ENCODE measurements at regions not wholly inside any gene's neighbourhood (a gene's known extent, or its start where the extent isn't known, plus 50 kb on each side); places are given as distances from the start of the nearest gene placed in this dataset.

DNA sequence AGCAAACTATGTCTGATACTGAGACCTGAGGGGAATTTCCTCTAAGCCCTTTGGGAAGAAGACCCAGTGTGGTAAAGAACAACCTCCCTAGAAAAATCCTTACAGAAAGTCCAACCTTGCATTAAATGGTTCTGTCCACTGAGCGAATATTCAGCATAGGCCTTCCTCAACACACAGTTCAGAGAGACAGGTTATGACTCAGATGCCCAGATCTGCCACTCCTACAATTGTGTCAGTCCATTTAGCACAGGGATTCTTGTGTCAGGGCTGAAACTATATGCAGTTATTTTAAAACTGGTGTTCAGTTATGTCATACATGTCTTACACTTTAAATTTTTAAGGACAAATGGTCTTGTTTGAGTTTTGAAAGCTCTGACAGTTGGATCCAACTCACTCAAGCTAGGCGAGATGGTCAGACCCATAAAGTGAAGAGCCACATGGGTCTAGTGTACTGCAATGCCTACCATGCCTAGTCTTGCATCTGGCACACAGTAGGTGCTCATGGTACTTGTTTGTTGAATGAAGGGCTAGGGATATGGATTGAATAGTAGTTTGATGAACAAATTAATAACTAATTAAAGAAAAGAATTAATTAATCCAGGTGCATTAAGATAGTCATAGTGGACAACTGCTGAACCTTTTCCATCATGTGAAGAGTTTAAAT, 207.5 kb upstream of the PWP1 start:
- no peak for TF ChIP-seq EGR1 (IDR thresholded peaks at IDR 0.05)
- TF ChIP-seq, protein P1, sequence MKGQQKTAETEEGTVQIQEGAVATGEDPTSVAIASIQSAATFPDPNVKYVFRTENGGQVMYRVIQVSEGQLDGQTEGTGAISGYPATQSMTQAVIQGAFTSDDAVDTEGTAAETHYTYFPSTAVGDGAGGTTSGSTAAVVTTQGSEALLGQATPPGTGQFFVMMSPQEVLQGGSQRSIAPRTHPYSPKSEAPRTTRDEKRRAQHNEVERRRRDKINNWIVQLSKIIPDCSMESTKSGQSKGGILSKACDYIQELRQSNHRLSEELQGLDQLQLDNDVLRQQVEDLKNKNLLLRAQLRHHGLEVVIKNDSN (IDR thresholded peaks at IDR 0.05), result no peak
- TF ChIP-seq FOXM1 (IDR thresholded peaks at IDR 0.05; ENCODE audit: borderline replicate concordance, low read depth), result no peak
- TF ChIP-seq ZBTB7A (IDR thresholded peaks at IDR 0.05; ENCODE audit: low read depth), result no peak
- no peak for TF ChIP-seq RAD21 (IDR thresholded peaks at IDR 0.05; ENCODE audit: low read depth)
- no peak for TF ChIP-seq NFIC (IDR thresholded peaks at IDR 0.05)
- TF ChIP-seq YY1 (IDR thresholded peaks at IDR 0.05; ENCODE audit: low read depth), result no peak
- TF ChIP-seq CEBPB (IDR thresholded peaks at IDR 0.05), result no peak
- no peak for TF ChIP-seq TAF1 (IDR thresholded peaks at IDR 0.05; ENCODE audit: low read depth)
- no peak for TF ChIP-seq TCF12 (IDR thresholded peaks at IDR 0.05; ENCODE audit: low read depth)
- no peak for TF ChIP-seq CREB1 (IDR thresholded peaks at IDR 0.05; ENCODE audit: low read depth)
- TF ChIP-seq, protein P2, sequence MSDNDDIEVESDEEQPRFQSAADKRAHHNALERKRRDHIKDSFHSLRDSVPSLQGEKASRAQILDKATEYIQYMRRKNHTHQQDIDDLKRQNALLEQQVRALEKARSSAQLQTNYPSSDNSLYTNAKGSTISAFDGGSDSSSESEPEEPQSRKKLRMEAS (IDR thresholded peaks at IDR 0.05), result no peak
- TF ChIP-seq, protein P3, sequence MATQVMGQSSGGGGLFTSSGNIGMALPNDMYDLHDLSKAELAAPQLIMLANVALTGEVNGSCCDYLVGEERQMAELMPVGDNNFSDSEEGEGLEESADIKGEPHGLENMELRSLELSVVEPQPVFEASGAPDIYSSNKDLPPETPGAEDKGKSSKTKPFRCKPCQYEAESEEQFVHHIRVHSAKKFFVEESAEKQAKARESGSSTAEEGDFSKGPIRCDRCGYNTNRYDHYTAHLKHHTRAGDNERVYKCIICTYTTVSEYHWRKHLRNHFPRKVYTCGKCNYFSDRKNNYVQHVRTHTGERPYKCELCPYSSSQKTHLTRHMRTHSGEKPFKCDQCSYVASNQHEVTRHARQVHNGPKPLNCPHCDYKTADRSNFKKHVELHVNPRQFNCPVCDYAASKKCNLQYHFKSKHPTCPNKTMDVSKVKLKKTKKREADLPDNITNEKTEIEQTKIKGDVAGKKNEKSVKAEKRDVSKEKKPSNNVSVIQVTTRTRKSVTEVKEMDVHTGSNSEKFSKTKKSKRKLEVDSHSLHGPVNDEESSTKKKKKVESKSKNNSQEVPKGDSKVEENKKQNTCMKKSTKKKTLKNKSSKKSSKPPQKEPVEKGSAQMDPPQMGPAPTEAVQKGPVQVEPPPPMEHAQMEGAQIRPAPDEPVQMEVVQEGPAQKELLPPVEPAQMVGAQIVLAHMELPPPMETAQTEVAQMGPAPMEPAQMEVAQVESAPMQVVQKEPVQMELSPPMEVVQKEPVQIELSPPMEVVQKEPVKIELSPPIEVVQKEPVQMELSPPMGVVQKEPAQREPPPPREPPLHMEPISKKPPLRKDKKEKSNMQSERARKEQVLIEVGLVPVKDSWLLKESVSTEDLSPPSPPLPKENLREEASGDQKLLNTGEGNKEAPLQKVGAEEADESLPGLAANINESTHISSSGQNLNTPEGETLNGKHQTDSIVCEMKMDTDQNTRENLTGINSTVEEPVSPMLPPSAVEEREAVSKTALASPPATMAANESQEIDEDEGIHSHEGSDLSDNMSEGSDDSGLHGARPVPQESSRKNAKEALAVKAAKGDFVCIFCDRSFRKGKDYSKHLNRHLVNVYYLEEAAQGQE (IDR thresholded peaks at IDR 0.05; ENCODE audit: low read depth), result no peak
- no peak for TF ChIP-seq EP300 (IDR thresholded peaks at IDR 0.05; ENCODE audit: borderline replicate concordance)
- TF ChIP-seq TEAD4 (IDR thresholded peaks at IDR 0.05), result no peak

DNA sequence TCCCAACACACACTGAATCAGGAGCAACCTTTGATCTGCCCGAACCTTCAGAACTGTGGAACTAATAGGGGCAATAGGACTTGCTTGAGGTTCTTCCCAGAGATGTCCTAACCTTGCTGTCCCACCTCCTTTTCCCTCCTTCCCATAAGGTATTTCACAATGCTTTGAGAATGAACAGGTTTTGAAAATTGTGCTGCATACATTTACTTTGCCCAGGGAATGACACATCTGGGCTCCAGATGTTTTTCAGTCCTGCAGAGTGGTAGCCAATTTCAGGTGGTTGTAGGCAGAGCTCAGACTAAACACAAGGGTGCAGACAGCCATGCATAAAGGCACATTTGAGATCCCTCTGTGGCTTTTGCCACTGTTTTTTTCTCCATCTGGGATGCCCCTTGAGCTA, 206.7 kb upstream of the PWP1 start:
- TF ChIP-seq CREB1 (IDR thresholded peaks at IDR 0.05; ENCODE audit: low read depth), result no peak
- TF ChIP-seq, protein P2 (IDR thresholded peaks at IDR 0.05), result no peak
- no peak for TF ChIP-seq CEBPB (IDR thresholded peaks at IDR 0.05)
- TF ChIP-seq, protein P1 (IDR thresholded peaks at IDR 0.05), result no peak
- no peak for TF ChIP-seq NFIC (IDR thresholded peaks at IDR 0.05)
- no peak for TF ChIP-seq EGR1 (IDR thresholded peaks at IDR 0.05)
- no peak for TF ChIP-seq TCF12 (IDR thresholded peaks at IDR 0.05; ENCODE audit: low read depth)

DNA sequence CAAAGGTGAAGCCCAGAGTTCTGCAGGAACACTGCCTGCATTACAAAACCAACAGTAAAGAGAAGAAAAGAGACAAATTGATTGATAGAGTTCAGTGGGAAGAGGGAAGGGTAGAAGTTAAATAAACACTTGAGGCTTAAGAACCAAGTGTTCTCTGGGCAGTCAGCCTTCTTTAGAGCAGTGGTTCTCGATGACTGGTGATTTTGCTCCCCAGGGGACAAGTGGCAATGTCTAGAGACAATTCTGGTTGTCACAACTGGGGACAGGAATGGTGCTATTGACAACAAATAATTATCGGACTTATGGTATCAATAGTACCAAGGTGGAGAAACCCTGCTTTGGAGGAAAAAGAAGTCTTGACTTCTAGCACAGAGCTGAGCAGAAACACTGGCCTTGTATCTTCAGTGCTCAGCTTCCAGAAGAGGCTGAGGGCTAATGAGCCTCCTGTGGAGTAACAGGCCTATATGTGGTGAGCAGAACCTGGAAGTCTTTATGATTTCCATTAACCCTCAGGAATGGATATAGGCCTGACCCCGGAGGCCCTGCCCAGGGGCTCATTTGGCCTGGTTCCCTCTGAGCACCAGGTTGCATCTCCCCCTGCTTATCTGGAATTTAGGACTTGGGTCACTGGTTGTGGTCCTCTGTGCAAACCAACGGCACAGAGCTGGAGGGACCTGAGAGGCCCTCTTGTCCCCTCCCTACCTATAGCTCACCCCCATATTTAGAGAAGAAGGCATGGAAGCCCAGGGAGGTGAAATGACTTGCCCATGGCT, 204.6 kb upstream of the PWP1 start:
- TF ChIP-seq TCF12 (IDR thresholded peaks at IDR 0.05; ENCODE audit: low read depth), result no peak
- no peak for TF ChIP-seq CEBPB (IDR thresholded peaks at IDR 0.05)
- no peak for TF ChIP-seq EGR1 (IDR thresholded peaks at IDR 0.05)
- TF ChIP-seq TEAD4 (IDR thresholded peaks at IDR 0.05), result no peak
- TF ChIP-seq EP300 (IDR thresholded peaks at IDR 0.05; ENCODE audit: borderline replicate concordance), result no peak

DNA sequence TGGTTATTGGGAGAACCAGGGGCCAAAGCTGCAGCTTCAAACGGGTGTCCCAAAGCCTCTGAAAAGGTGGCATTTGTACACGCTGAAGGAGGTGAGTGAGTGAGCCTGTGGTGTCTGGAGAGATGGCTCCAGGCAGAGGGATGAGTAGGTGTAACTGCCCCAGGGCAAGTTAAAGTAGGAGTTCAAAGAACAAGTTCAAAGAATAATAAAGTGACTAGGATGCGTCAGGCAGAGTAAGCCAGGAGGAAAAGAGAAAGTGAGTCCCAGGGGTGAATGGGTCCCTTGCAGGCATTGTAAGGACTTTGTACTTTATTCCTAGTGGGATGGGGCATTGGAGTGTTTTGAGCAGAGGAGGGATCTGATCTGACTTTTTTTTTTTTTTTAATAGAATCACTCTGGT, 201.4 kb upstream of the PWP1 start:
- no peak for TF ChIP-seq EP300 (IDR thresholded peaks at IDR 0.05; ENCODE audit: borderline replicate concordance)
- TF ChIP-seq FOXM1 (IDR thresholded peaks at IDR 0.05; ENCODE audit: borderline replicate concordance, low read depth), result no peak
- TF ChIP-seq CREB1 (IDR thresholded peaks at IDR 0.05; ENCODE audit: low read depth), result no peak
- TF ChIP-seq TCF12 (IDR thresholded peaks at IDR 0.05; ENCODE audit: low read depth), result no peak
- TF ChIP-seq, protein P1 (IDR thresholded peaks at IDR 0.05), result no peak
- no peak for TF ChIP-seq RAD21 (IDR thresholded peaks at IDR 0.05; ENCODE audit: low read depth)
- no peak for TF ChIP-seq TEAD4 (IDR thresholded peaks at IDR 0.05)
- TF ChIP-seq YY1 (IDR thresholded peaks at IDR 0.05; ENCODE audit: low read depth), result no peak
- TF ChIP-seq ZBTB7A (IDR thresholded peaks at IDR 0.05; ENCODE audit: low read depth), result no peak

DNA sequence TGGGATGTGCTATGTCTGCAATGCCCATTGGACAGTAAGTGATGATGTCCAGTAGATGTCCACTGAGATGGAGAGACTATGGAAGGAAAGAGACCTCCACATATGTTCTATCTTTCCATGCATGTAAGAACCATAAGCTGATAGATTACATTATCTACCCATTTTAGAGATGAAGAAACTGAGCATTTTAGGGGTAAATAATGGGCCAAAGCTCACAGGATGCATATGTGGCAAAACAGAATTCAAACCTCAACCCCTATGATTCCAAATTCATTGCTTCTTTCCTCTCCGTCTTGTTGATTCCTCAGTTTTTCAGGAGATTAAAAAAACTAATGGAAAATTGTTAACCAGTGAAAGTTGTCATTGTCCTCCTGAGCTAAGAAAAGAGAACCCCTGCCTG, 200.7 kb upstream of the PWP1 start:
- TF ChIP-seq, protein P2 (IDR thresholded peaks at IDR 0.05), result no peak
- no peak for TF ChIP-seq TAF1 (IDR thresholded peaks at IDR 0.05; ENCODE audit: low read depth)
- TF ChIP-seq ZBTB7A (IDR thresholded peaks at IDR 0.05; ENCODE audit: low read depth), result no peak
- TF ChIP-seq, protein P3 (IDR thresholded peaks at IDR 0.05; ENCODE audit: low read depth), result no peak
- no peak for TF ChIP-seq TEAD4 (IDR thresholded peaks at IDR 0.05)
- no peak for TF ChIP-seq EGR1 (IDR thresholded peaks at IDR 0.05)

Data from Ishikawa (cell line).